ENCODE measurements at regions not wholly inside any gene's neighbourhood (a gene's known extent, or its start where the extent isn't known, plus 50 kb on each side); places are given as distances from the start of the nearest gene placed in this dataset.
"Not testable (repeated sequence)": the region's sequence is repeated elsewhere in the genome, so short reads cannot be mapped to it uniquely, and the experiment has no call there.

DNA sequence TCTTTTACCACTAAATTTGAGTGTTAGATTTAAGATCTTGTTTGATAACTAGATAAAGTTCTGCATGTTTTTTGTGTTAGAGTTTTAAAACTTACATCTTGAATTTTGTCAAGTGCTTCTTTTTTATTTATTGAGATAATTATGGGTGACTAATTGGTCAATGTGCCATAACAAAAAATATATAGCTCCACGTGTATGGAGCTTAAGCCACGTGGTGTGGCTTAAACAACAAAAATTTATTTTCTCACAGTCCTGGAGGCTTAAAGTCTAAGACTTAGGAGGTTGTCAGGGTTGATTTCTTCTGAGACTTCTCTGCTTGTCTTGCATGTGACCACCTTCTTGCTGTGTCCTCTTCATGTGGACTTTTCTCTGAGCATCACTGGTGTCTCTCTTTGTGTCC lies 1425.2 kb downstream of the CDY2B start (continued):
- no peak for TF ChIP-seq RXRA (IDR thresholded peaks at IDR 0.05)
- TF ChIP-seq, protein P1, sequence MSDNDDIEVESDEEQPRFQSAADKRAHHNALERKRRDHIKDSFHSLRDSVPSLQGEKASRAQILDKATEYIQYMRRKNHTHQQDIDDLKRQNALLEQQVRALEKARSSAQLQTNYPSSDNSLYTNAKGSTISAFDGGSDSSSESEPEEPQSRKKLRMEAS (IDR thresholded peaks at IDR 0.05) = no peak
- no peak for TF ChIP-seq FOXA2 (IDR thresholded peaks at IDR 0.05)
- TF ChIP-seq JUND (IDR thresholded peaks at IDR 0.05) = no peak
- TF ChIP-seq TAF1 (conservative IDR thresholded peaks at IDR 0.05) = no peak
- TF ChIP-seq YY1 (IDR thresholded peaks at IDR 0.05) = no peak
- no peak for TF ChIP-seq HNF4G (IDR thresholded peaks at IDR 0.05)
- TF ChIP-seq GABPA (IDR thresholded peaks at IDR 0.05 in 1 of 2, conservative IDR thresholded peaks at IDR 0.05 in 1 of 2) = no peak

DNA sequence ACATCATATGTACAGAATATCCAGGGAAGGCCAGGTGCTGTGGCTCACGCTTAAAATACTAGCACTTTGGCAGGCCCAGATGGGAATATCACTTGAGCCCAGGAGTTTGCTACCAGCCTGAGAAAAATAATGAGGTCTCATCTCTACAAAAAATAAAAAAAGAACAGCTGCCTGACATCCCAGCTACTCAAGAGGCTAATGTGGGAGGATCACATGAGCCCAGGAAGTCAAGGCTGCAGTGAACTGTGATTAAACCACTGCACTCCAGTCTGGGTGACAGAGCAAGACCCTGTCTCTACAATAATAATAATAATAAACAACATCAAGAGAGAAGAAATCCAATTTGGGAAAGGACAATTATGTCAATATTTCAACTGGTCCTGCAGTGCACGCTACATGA lies 1433.9 kb downstream of the CDY2B start:
- H3K4me1 ChIP-seq (ENCODE audit: control insufficient read depth in 4 of 4, insufficient read depth in 4 of 4, low read length in 3 of 4) = no peaks in the 10 kb centered on the region
- no peak overlapping the region for H3K4me3 ChIP-seq (ENCODE audit: low read depth in 1 of 3, low read length in 3 of 3)
- no peaks in the 10 kb centered on the region for H3K27me3 ChIP-seq (ENCODE audit: control insufficient read depth in 4 of 4, insufficient read depth in 4 of 4, low read length in 3 of 4)
- 75% methylated on average over 2 of the region's 2 CpGs for WGBS
- TF ChIP-seq RXRA (IDR thresholded peaks at IDR 0.05) (no peak), NR2F2 (IDR thresholded peaks at IDR 0.05) (no peak), EGR1 (IDR thresholded peaks at IDR 0.05; ENCODE audit: low read depth in 2 of 2) (no peak), TAF1 (conservative IDR thresholded peaks at IDR 0.05) (no peak), JUND (IDR thresholded peaks at IDR 0.05) (no peak), HNF4G (IDR thresholded peaks at IDR 0.05) (no peak), RAD21 (IDR thresholded peaks at IDR 0.05) (no peak), SP1 (IDR thresholded peaks at IDR 0.05) (no peak), FOXA2 (IDR thresholded peaks at IDR 0.05) (no peak), YY1 (IDR thresholded peaks at IDR 0.05) (no peak)
- TF ChIP-seq, protein P2, sequence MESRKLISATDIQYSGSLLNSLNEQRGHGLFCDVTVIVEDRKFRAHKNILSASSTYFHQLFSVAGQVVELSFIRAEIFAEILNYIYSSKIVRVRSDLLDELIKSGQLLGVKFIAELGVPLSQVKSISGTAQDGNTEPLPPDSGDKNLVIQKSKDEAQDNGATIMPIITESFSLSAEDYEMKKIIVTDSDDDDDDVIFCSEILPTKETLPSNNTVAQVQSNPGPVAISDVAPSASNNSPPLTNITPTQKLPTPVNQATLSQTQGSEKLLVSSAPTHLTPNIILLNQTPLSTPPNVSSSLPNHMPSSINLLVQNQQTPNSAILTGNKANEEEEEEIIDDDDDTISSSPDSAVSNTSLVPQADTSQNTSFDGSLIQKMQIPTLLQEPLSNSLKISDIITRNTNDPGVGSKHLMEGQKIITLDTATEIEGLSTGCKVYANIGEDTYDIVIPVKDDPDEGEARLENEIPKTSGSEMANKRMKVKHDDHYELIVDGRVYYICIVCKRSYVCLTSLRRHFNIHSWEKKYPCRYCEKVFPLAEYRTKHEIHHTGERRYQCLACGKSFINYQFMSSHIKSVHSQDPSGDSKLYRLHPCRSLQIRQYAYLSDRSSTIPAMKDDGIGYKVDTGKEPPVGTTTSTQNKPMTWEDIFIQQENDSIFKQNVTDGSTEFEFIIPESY (IDR thresholded peaks at IDR 0.05) = no peak
- TF ChIP-seq, protein P3, sequence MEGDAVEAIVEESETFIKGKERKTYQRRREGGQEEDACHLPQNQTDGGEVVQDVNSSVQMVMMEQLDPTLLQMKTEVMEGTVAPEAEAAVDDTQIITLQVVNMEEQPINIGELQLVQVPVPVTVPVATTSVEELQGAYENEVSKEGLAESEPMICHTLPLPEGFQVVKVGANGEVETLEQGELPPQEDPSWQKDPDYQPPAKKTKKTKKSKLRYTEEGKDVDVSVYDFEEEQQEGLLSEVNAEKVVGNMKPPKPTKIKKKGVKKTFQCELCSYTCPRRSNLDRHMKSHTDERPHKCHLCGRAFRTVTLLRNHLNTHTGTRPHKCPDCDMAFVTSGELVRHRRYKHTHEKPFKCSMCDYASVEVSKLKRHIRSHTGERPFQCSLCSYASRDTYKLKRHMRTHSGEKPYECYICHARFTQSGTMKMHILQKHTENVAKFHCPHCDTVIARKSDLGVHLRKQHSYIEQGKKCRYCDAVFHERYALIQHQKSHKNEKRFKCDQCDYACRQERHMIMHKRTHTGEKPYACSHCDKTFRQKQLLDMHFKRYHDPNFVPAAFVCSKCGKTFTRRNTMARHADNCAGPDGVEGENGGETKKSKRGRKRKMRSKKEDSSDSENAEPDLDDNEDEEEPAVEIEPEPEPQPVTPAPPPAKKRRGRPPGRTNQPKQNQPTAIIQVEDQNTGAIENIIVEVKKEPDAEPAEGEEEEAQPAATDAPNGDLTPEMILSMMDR (IDR thresholded peaks at IDR 0.05; ENCODE audit: low read depth, low read length, missing input control) = no peak
- TF ChIP-seq, protein P4, sequence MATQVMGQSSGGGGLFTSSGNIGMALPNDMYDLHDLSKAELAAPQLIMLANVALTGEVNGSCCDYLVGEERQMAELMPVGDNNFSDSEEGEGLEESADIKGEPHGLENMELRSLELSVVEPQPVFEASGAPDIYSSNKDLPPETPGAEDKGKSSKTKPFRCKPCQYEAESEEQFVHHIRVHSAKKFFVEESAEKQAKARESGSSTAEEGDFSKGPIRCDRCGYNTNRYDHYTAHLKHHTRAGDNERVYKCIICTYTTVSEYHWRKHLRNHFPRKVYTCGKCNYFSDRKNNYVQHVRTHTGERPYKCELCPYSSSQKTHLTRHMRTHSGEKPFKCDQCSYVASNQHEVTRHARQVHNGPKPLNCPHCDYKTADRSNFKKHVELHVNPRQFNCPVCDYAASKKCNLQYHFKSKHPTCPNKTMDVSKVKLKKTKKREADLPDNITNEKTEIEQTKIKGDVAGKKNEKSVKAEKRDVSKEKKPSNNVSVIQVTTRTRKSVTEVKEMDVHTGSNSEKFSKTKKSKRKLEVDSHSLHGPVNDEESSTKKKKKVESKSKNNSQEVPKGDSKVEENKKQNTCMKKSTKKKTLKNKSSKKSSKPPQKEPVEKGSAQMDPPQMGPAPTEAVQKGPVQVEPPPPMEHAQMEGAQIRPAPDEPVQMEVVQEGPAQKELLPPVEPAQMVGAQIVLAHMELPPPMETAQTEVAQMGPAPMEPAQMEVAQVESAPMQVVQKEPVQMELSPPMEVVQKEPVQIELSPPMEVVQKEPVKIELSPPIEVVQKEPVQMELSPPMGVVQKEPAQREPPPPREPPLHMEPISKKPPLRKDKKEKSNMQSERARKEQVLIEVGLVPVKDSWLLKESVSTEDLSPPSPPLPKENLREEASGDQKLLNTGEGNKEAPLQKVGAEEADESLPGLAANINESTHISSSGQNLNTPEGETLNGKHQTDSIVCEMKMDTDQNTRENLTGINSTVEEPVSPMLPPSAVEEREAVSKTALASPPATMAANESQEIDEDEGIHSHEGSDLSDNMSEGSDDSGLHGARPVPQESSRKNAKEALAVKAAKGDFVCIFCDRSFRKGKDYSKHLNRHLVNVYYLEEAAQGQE (IDR thresholded peaks at IDR 0.05) = no peak
- TF ChIP-seq, protein P1 (IDR thresholded peaks at IDR 0.05) = no peak
- H3K9ac ChIP-seq (ENCODE audit: low read depth in 1 of 2, low read length in 2 of 2) = no peak overlapping the region
- H3K27ac ChIP-seq (ENCODE audit: low read depth in 1 of 2, low read length in 2 of 2) = no peak overlapping the region
- no peak for DNase-seq (ENCODE audit: low spot score)
- H3K36me3 ChIP-seq (ENCODE audit: control insufficient read depth in 4 of 4, insufficient read depth in 3 of 4, low read depth in 1 of 4, low read length in 3 of 4) = no peaks in the 10 kb centered on the region
- no peaks in the 10 kb centered on the region for H3K9me3 ChIP-seq (ENCODE audit: control insufficient read depth in 4 of 4, low read length in 3 of 4)

DNA sequence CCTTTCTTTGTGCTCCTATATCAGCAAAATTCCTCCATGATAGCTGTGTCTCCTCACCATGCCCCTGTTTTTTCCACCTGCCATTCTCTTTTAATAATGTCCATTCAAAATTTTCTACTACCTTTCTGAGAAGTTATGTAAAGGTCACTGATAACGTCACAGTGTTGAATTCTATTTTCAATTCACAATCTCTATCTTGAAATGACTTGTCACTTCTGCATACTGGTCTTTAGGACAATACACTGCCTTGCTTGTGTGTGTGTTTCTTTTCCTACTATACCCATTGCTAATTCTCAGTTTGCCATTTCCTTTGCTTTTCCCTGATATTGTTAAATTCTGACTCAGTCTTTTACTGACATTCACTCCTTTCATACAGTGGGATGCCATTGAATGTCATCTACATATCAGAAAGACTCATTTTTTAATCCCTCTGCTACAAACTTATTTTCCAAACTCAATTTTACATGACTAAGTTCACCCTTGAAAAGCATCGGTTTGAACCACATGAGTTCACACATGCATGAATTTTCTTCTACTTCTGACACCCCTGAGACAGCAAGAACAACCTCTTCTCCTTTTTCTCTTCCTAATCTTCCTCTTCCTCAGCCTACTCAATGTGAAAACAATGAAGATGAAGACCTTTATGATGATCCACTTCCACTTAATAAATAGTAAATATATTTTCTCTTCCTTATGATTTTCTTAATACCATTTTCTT lies 1470.7 kb downstream of the CDY2B start:
- H3K9me3 ChIP-seq (ENCODE audit: control insufficient read depth in 4 of 4, low read length in 3 of 4); H3K27me3 ChIP-seq (ENCODE audit: control insufficient read depth in 4 of 4, insufficient read depth in 4 of 4, low read length in 3 of 4); DNase-seq (ENCODE audit: low spot score); H3K36me3 ChIP-seq (ENCODE audit: control insufficient read depth in 4 of 4, insufficient read depth in 3 of 4, low read depth in 1 of 4, low read length in 3 of 4); H3K4me1 ChIP-seq (ENCODE audit: control insufficient read depth in 4 of 4, insufficient read depth in 4 of 4, low read length in 3 of 4); H3K4me3 ChIP-seq (ENCODE audit: low read depth in 1 of 3, low read length in 3 of 3); H3K27ac ChIP-seq (ENCODE audit: low read depth in 1 of 2, low read length in 2 of 2); H3K9ac ChIP-seq (ENCODE audit: low read depth in 1 of 2, low read length in 2 of 2): not testable (repeated sequence)
- WGBS = no CpG with 5 or more reads among the region's 2 CpGs

DNA sequence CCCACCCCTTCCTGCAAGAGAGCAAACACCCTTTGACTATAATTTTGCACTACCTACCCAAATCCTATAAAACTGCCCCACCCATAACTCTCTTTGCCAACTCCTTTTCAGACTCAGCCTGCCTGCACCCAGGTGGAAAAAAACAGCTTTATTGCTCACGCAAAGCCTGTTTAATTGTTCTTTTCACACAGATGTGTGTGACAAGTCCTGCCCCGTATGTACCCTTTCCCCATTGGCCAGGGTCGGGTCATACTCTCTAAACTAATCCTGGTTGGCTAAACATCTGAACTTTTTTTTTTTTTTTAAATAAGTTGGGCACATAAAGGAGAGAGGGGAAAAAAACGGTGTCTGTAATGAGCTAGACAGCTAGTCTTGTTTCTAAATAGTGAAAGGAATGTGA lies 1500.6 kb downstream of the CDY2B start:
- H3K27ac ChIP-seq (ENCODE audit: low read depth in 1 of 2, low read length in 2 of 2); H3K36me3 ChIP-seq (ENCODE audit: control insufficient read depth in 4 of 4, insufficient read depth in 3 of 4, low read depth in 1 of 4, low read length in 3 of 4); H3K9ac ChIP-seq (ENCODE audit: low read depth in 1 of 2, low read length in 2 of 2); H3K4me1 ChIP-seq (ENCODE audit: control insufficient read depth in 4 of 4, insufficient read depth in 4 of 4, low read length in 3 of 4); H3K27me3 ChIP-seq (ENCODE audit: control insufficient read depth in 4 of 4, insufficient read depth in 4 of 4, low read length in 3 of 4); H3K9me3 ChIP-seq (ENCODE audit: control insufficient read depth in 4 of 4, low read length in 3 of 4); DNase-seq (ENCODE audit: low spot score); H3K4me3 ChIP-seq (ENCODE audit: low read depth in 1 of 3, low read length in 3 of 3): not testable (repeated sequence)
- WGBS = 53% methylated on average over 3 of the region's 4 CpGs

Measured in liver (tissue), 8 donors.